ENCODE measurements at regions not wholly inside any gene's neighbourhood (a gene's known extent, or its start where the extent isn't known, plus 50 kb on each side); places are given as distances from the start of the nearest gene placed in this dataset.

DNA sequence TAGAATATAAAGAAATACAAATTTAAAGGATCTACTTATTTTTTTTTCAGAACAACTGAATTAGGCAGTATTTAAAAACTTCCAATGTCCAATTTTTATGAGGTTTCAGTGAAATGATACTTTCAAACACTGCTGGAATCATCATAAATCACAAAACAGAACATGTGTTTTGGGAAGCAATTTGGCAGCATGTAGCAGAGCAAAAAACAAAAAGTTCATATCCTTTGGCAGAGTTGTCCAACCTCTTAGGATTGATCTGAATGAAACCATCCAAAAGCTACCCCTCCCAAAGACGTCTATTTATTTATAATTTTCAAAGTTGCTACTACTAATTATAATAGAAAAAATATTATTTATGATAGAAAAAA, 192.4 kb upstream of the PUM3 start:
- TF ChIP-seq, protein P1, sequence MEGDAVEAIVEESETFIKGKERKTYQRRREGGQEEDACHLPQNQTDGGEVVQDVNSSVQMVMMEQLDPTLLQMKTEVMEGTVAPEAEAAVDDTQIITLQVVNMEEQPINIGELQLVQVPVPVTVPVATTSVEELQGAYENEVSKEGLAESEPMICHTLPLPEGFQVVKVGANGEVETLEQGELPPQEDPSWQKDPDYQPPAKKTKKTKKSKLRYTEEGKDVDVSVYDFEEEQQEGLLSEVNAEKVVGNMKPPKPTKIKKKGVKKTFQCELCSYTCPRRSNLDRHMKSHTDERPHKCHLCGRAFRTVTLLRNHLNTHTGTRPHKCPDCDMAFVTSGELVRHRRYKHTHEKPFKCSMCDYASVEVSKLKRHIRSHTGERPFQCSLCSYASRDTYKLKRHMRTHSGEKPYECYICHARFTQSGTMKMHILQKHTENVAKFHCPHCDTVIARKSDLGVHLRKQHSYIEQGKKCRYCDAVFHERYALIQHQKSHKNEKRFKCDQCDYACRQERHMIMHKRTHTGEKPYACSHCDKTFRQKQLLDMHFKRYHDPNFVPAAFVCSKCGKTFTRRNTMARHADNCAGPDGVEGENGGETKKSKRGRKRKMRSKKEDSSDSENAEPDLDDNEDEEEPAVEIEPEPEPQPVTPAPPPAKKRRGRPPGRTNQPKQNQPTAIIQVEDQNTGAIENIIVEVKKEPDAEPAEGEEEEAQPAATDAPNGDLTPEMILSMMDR (IDR thresholded peaks at IDR 0.05 in 4 of 5, conservative IDR thresholded peaks at IDR 0.05 in 1 of 5) = no peak
- TF ChIP-seq POLR2A (IDR thresholded peaks at IDR 0.05) = no peak

All from gastrocnemius medialis (tissue), 4 donors.